H9 (cell line): ENCODE measurements at regions not wholly inside any gene's neighbourhood (a gene's known extent, or its start where the extent isn't known, plus 50 kb on each side); places are given as distances from the start of the nearest gene placed in this dataset.

Experiments
- DNase-seq: peaks from one replicate; pipeline ENCODE4 v3.0.0-alpha.2; 2017
- H2AFZ ChIP-seq: one replicate; pipeline ENCODE4 v1.6.1; 2013; ENCODE audit warnings: mild to moderate bottlenecking, low read length, control low read depth, moderate library complexity
- H2AK5ac ChIP-seq: 2 replicates; pipeline ENCODE4 v1.6.1; 2013; ENCODE audit warnings: low read length, control low read depth, mixed read lengths; ENCODE audit not compliant: insufficient read length
- H2BK120ac ChIP-seq: one replicate; pipeline ENCODE4 v1.6.1; 2013; ENCODE audit warnings: low read depth, mild to moderate bottlenecking, low read length, control low read depth, inconsistent platforms; ENCODE audit not compliant: poor library complexity, severe bottlenecking
- H2BK12ac ChIP-seq: 2 replicates; pipeline ENCODE4 v1.6.1; 2013; ENCODE audit warnings: low read length, control low read depth, mixed read lengths, low read depth; ENCODE audit not compliant: insufficient read length
- H2BK15ac ChIP-seq: 2 replicates; pipeline ENCODE4 v1.6.1; 2013; ENCODE audit warnings: low read depth, low read length, control low read depth
- H2BK20ac ChIP-seq: one replicate; pipeline ENCODE4 v1.6.1; 2013; ENCODE audit warnings: low read depth, mild to moderate bottlenecking, low read length, control low read depth, inconsistent platforms; ENCODE audit not compliant: poor library complexity, severe bottlenecking
- H2BK5ac ChIP-seq: 2 replicates; pipeline ENCODE4 v1.6.1; 2013; ENCODE audit warnings: low read length, control low read depth, mixed read lengths; ENCODE audit not compliant: insufficient read length
- H3K14ac ChIP-seq: 2 replicates; pipeline ENCODE4 v1.6.1; 2013; ENCODE audit warnings: low read length, control low read depth; ENCODE audit not compliant: insufficient read depth
- H3K18ac ChIP-seq: 2 replicates; pipeline ENCODE4 v1.6.1; 2013; ENCODE audit warnings: low read depth, mild to moderate bottlenecking, mixed read lengths, low read length, control low read depth; ENCODE audit not compliant: insufficient read length
- H3K23ac ChIP-seq: 2 replicates; pipeline ENCODE4 v1.6.1; 2013; ENCODE audit warnings: low read length, control low read depth, mixed read lengths, low read depth; ENCODE audit not compliant: insufficient read length
- H3K23me2 ChIP-seq: 2 replicates; pipeline ENCODE4 v1.6.1; 2013; ENCODE audit warnings: low read depth, mild to moderate bottlenecking, mixed read lengths, low read length, control low read depth; ENCODE audit not compliant: insufficient read length, poor library complexity, severe bottlenecking
- H3K27ac ChIP-seq: 2 replicates; pipeline ENCODE4 v1.5.1; 2013; ENCODE audit warnings: low read length, control low read depth, mixed read lengths, low read depth; ENCODE audit not compliant: insufficient read length
- H3K27me3 ChIP-seq: 2 replicates; pipeline ENCODE4 v1.6.1; 2013; ENCODE audit warnings: low read length, control low read depth, inconsistent platforms; ENCODE audit not compliant: insufficient read depth
- H3K4ac ChIP-seq: 2 replicates; pipeline ENCODE4 v1.6.1; 2013; ENCODE audit warnings: low read depth, mild to moderate bottlenecking, control low read depth, inconsistent platforms, low read length, moderate library complexity
- H3K4me1 ChIP-seq: 2 replicates; pipeline ENCODE4 v1.6.1; 2013; ENCODE audit warnings: low read length, control low read depth, inconsistent platforms; ENCODE audit not compliant: insufficient read depth
- H3K4me2 ChIP-seq: 2 replicates; pipeline ENCODE4 v1.6.1; 2013; ENCODE audit warnings: low read length, control low read depth, mixed read lengths; ENCODE audit not compliant: insufficient read length, insufficient read depth
- H3K56ac ChIP-seq: 2 replicates; pipeline ENCODE4 v1.6.1; 2013; ENCODE audit warnings: low read depth, mild to moderate bottlenecking, mixed read lengths, low read length, control low read depth; ENCODE audit not compliant: insufficient read length
- H3K79me1 ChIP-seq: 2 replicates; pipeline ENCODE4 v1.6.1; 2013; ENCODE audit warnings: low read depth, mild to moderate bottlenecking, moderate library complexity, low read length, control low read depth, inconsistent platforms; ENCODE audit not compliant: insufficient read depth, poor library complexity, severe bottlenecking
- H3K79me2 ChIP-seq: 2 replicates; pipeline ENCODE4 v1.6.1; 2013; ENCODE audit warnings: low read length, control low read depth, inconsistent platforms; ENCODE audit not compliant: insufficient read depth
- H3K9ac ChIP-seq: 2 replicates; pipeline ENCODE4 v1.6.1; 2013; ENCODE audit warnings: low read length, control low read depth, mixed read lengths; ENCODE audit not compliant: insufficient read length; ENCODE audit errors: extremely low read depth
- H3K9me3 ChIP-seq: one replicate; pipeline ENCODE4 v1.6.1; 2013; ENCODE audit warnings: low read depth, low read length, inconsistent platforms; ENCODE audit not compliant: control insufficient read depth
- H3T11ph ChIP-seq: one replicate; pipeline ENCODE4 v1.6.1; 2013; ENCODE audit warnings: mild to moderate bottlenecking, low read length, control low read depth, inconsistent platforms
- H4K20me1 ChIP-seq: one replicate; pipeline ENCODE4 v1.6.1; 2013; ENCODE audit not compliant: control insufficient read depth, insufficient read length, insufficient read depth
- H4K5ac ChIP-seq: 2 replicates; pipeline ENCODE4 v1.6.1; 2013; ENCODE audit warnings: low read depth, mild to moderate bottlenecking, mixed read lengths, low read length, control low read depth; ENCODE audit not compliant: insufficient read length
- H4K8ac ChIP-seq: replicated peaks from 2 replicates; pipeline ENCODE4 v1.6.1; 2013; ENCODE audit warnings: low read length, control low read depth, mixed read lengths, low read depth; ENCODE audit not compliant: insufficient read length
- H4K91ac ChIP-seq: 2 replicates; pipeline ENCODE4 v1.6.1; 2013; ENCODE audit warnings: low read depth, mild to moderate bottlenecking, moderate library complexity, mixed read lengths, low read length, control low read depth; ENCODE audit not compliant: insufficient read length
- H3K27ac Mint-ChIP-seq, 3 experiments: 2 replicates in 2 of 3; 3 replicates in 1 of 3; pipeline ENCODE4 v1.8.0; 2020 to 2021; ENCODE audit warnings: mixed read lengths in 3 of 3, mild to moderate bottlenecking in 1 of 3, moderate library complexity in 1 of 3
- H3K27me3 Mint-ChIP-seq: 2 replicates; pipeline ENCODE4 v1.8.0; 2021; ENCODE audit warnings: low read depth, mild to moderate bottlenecking, moderate library complexity, mixed read lengths
- H3K36me3 Mint-ChIP-seq, 3 experiments: 2 replicates in 2 of 3; 3 replicates in 1 of 3; pipeline ENCODE4 v1.8.0; 2020 to 2021; ENCODE audit warnings: low read depth in 3 of 3, mixed read lengths in 3 of 3; ENCODE audit not compliant: insufficient read depth in 1 of 3
- H3K4me1 Mint-ChIP-seq, 2 experiments: 2 replicates each; pipeline ENCODE4 v1.8.0; 2020; ENCODE audit warnings: mixed read lengths in 2 of 2
- H3K4me3 Mint-ChIP-seq, 2 experiments: 2 replicates in 1 of 2; 3 replicates in 1 of 2; pipeline ENCODE4 v1.8.0; 2020 to 2021; ENCODE audit warnings: mild to moderate bottlenecking in 2 of 2, mixed read lengths in 2 of 2, moderate library complexity in 1 of 2
- H3K9me3 Mint-ChIP-seq, 2 experiments: 2 replicates in 1 of 2; 3 replicates in 1 of 2; pipeline ENCODE4 v1.8.0; 2020; ENCODE audit warnings: mild to moderate bottlenecking in 2 of 2, mixed read lengths in 2 of 2, moderate library complexity in 1 of 2
- WGBS: extraction: QIAGEN DNeasy Blood & Tissue Kit; methylation state at CpG from one replicate; pipeline ENCODE4 v1.1.7; 2013; ENCODE audit warnings: missing lambda C conversion rate, low lambda C conversion rate, mixed read lengths; ENCODE audit not compliant: insufficient read length; ENCODE audit errors: extremely low coverage; 5-methylcytosine and 5-hydroxymethylcytosine counted together
- TF ChIP-seq, protein P1 (sequence below): fragments of 200-600 bp; sonication (generic); conservative IDR thresholded peaks from 3 replicates; pipeline ENCODE4 v1.8.0; 2021; ENCODE audit warnings: antibody characterized with exemption, mild to moderate bottlenecking

DNA sequence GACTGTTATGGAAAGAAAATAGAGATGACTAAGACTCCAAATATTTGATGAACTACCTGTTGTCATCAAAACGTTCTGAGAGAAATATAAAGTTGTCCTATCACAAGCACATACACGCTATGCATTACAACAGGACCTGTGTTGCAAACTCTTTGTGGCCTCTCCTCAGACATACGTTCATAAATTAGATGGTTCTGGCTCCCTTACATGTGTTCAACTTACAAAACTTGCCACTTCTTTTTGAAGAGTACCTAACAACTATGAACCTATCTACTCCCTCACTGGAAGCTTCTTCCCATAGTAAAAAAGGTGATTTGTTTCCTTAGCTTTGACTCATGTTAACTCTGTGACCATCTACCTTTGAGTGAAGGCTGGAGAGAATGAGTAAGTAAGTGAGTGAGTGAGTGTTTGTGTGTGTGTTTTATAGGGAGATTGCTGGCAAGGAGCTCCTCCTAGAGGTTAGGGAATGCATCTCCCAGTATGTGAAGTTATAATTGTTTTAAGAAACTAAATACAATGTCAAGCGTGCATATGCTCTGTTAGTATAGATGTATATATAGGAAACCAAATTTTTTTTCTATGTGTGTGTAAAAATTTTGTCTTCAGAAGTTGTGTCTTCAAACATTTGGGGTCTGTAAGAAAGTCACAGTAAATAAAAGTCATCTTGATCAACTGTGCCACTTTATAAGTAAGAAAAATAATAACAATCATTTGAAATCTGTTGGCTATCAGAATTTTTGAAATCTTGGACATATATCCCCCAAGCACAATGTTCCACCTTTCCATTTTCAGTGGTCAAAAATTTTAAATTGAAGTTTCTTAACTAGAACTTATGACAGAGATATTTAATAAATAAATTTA lies 1211.1 kb upstream of the GJE1 start:
- Histone ChIP-seq H3K14ac (no peak overlapping the region), H3K56ac (no peak overlapping the region), H3K23me2 (no peaks in the 10 kb centered on the region), H4K5ac (no peak overlapping the region), H4K8ac (no peak overlapping the region), H3K27me3 (no peaks in the 10 kb centered on the region), H3K9me3 (no peaks in the 10 kb centered on the region), H4K91ac (no peak overlapping the region), H2BK20ac (no peak overlapping the region), H2AK5ac (no peak overlapping the region), H3K79me2 (no peaks in the 10 kb centered on the region), H2BK15ac (no peak overlapping the region), H3K4me2 (no peak overlapping the region), H3K4ac (no peak overlapping the region), H2BK120ac (no peak overlapping the region), H3K27ac (no peak overlapping the region), H3T11ph (no peak overlapping the region), H2BK5ac (no peak overlapping the region), H3K23ac (no peak overlapping the region), H2BK12ac (no peak overlapping the region), H4K20me1 (no peaks in the 10 kb centered on the region), H2AFZ (no peak overlapping the region), H3K9ac (no peak overlapping the region), H3K4me1 (no peaks in the 10 kb centered on the region), H3K18ac (no peak overlapping the region), H3K79me1 (no peaks in the 10 kb centered on the region)
- Mint-ChIP-seq H3K27me3 (no peaks in the 10 kb centered on the region), H3K9me3 (peaks cover 0 to 3% of the 10 kb centered on the region in 2 experiments; a peak in 1 of 5 replicates), H3K27ac (no peak overlapping the region), H3K36me3 (no peaks in the 10 kb centered on the region; a peak in 1 of 7 replicates), H3K4me1 (0 out of 4 replicates have a peak, but pooled peaks cover 0 to 4% of the 10 kb centered on the region in 2 experiments), H3K4me3 (no peak overlapping the region)
- no peak for DNase-seq
- WGBS: no CpG with 5 or more reads among the region's 4 CpGs
- TF ChIP-seq, protein P1, sequence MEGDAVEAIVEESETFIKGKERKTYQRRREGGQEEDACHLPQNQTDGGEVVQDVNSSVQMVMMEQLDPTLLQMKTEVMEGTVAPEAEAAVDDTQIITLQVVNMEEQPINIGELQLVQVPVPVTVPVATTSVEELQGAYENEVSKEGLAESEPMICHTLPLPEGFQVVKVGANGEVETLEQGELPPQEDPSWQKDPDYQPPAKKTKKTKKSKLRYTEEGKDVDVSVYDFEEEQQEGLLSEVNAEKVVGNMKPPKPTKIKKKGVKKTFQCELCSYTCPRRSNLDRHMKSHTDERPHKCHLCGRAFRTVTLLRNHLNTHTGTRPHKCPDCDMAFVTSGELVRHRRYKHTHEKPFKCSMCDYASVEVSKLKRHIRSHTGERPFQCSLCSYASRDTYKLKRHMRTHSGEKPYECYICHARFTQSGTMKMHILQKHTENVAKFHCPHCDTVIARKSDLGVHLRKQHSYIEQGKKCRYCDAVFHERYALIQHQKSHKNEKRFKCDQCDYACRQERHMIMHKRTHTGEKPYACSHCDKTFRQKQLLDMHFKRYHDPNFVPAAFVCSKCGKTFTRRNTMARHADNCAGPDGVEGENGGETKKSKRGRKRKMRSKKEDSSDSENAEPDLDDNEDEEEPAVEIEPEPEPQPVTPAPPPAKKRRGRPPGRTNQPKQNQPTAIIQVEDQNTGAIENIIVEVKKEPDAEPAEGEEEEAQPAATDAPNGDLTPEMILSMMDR: peak; percentile 83
